ENCODE measurements at regions not wholly inside any gene's neighbourhood (a gene's known extent, or its start where the extent isn't known, plus 50 kb on each side); places are given as distances from the start of the nearest gene placed in this dataset.

- DNase-seq: no peak
Observed at GRCh38 chr5:158433634-158434033, 574.7 kb upstream of the CLINT1 start.

- DNase-seq: no peak
Observed at GRCh38 chr5:158431369-158432029, 572.6 kb upstream of the CLINT1 start.

GRCh38 chr5:158430798-158431167 lies 571.8 kb upstream of the CLINT1 start:
- DNase-seq: no peak

- no peak for DNase-seq
Observed at GRCh38 chr5:158430166-158430797, 571.3 kb upstream of the CLINT1 start.

- DNase-seq: no peak
Observed at GRCh38 chr5:158429564-158429963, 570.6 kb upstream of the CLINT1 start.

GRCh38 chr5:158423623-158424200 lies 564.8 kb upstream of the CLINT1 start:
- DNase-seq: no peak

- no peak for DNase-seq
Observed at GRCh38 chr5:158422653-158423515, 563.9 kb upstream of the CLINT1 start.

- no peak for DNase-seq
Observed at GRCh38 chr5:158421319-158421718, 562.4 kb upstream of the CLINT1 start.

- DNase-seq: no peak
Observed at GRCh38 chr5:158419186-158419585, 560.2 kb upstream of the CLINT1 start.

GRCh38 chr5:158414780-158415179 lies 555.8 kb upstream of the CLINT1 start:
- no peak for DNase-seq

GRCh38 chr5:158414333-158414762 lies 555.4 kb upstream of the CLINT1 start:
- DNase-seq: no peak

GRCh38 chr5:158413122-158413680 lies 554.3 kb upstream of the CLINT1 start:
- no peak for DNase-seq

- no peak for DNase-seq
Observed at GRCh38 chr5:158410976-158411375, 552.0 kb upstream of the CLINT1 start.

- no peak for DNase-seq
Observed at GRCh38 chr5:158409507-158409906, 550.6 kb upstream of the CLINT1 start.

- DNase-seq: no peak
Observed at GRCh38 chr5:158407824-158408195, 548.9 kb upstream of the CLINT1 start.

- no peak for DNase-seq
Observed at GRCh38 chr5:158406884-158407823, 548.2 kb upstream of the CLINT1 start.

GRCh38 chr5:158398360-158399201 lies 539.6 kb upstream of the CLINT1 start:
- DNase-seq: no peak

GRCh38 chr5:158397278-158397677 lies 538.3 kb upstream of the CLINT1 start:
- no peak for DNase-seq

- no peak for DNase-seq
Observed at GRCh38 chr5:158394102-158394501, 535.2 kb upstream of the CLINT1 start.

GRCh38 chr5:158393457-158393856 lies 534.5 kb upstream of the CLINT1 start:
- DNase-seq: no peak

GRCh38 chr5:158392753-158393152 lies 533.8 kb upstream of the CLINT1 start:
- DNase-seq: no peak

Data from activated CD8-positive, alpha-beta memory T cell treated with anti-CD3 and anti-CD28 coated beads for 24 hours (primary cell).